ENCODE measurements at regions not wholly inside any gene's neighbourhood (a gene's known extent, or its start where the extent isn't known, plus 50 kb on each side); places are given as distances from the start of the nearest gene placed in this dataset.

GRCh38 chr10:131753336-131753735 is 147.5 kb upstream of the PPP2R2D start:
- Histone ChIP-seq H3K4me2 (no peak overlapping the region), H3K79me2 (ENCODE audit: insufficient read depth, low read depth) (no peaks in the 10 kb centered on the region), H3K36me3 (ENCODE audit: insufficient read depth) (no peaks in the 10 kb centered on the region), H3K9ac (no peak overlapping the region), H3K27me3 (ENCODE audit: insufficient read depth, low read depth) (peaks cover 10% of the 10 kb centered on the region; the same call in 1 of the 2 replicates), H2AFZ (ENCODE audit: low read depth) (no peak overlapping the region), H3K4me3 (IDR thresholded peaks at IDR 0.05; ENCODE audit: insufficient read depth, low read depth, low read length) (no peak overlapping the region), H4K20me1 (ENCODE audit: insufficient read depth) (no peaks in the 10 kb centered on the region), H3K27ac (no peak overlapping the region), H3K4me1 (ENCODE audit: low read depth, poor library complexity, severe bottlenecking) (no peaks in the 10 kb centered on the region)
- no peak for TF ChIP-seq CTCF (conservative IDR thresholded peaks at IDR 0.05; ENCODE audit: low read depth, low read length)

GRCh38 chr10:131755200-131755599 is 145.6 kb upstream of the PPP2R2D start:
- Histone ChIP-seq H3K4me2 (no peak overlapping the region), H3K4me3 (IDR thresholded peaks at IDR 0.05; ENCODE audit: insufficient read depth, low read depth, low read length) (no peak overlapping the region), H4K20me1 (ENCODE audit: insufficient read depth) (no peaks in the 10 kb centered on the region), H2AFZ (ENCODE audit: low read depth) (no peak overlapping the region), H3K27me3 (ENCODE audit: insufficient read depth, low read depth) (peaks cover 7% of the 10 kb centered on the region; the same call in 1 of the 2 replicates), H3K79me2 (ENCODE audit: insufficient read depth, low read depth) (no peaks in the 10 kb centered on the region), H3K36me3 (ENCODE audit: insufficient read depth) (no peaks in the 10 kb centered on the region), H3K4me1 (ENCODE audit: low read depth, poor library complexity, severe bottlenecking) (no peaks in the 10 kb centered on the region), H3K9ac (no peak overlapping the region), H3K27ac (no peak overlapping the region)
- no peak for TF ChIP-seq CTCF (conservative IDR thresholded peaks at IDR 0.05; ENCODE audit: low read depth, low read length)

GRCh38 chr10:131757285-131758058 is 143.3 kb upstream of the PPP2R2D start:
- Histone ChIP-seq H3K36me3 (ENCODE audit: insufficient read depth) (no peaks in the 10 kb centered on the region), H3K9ac (no peak overlapping the region), H3K79me2 (ENCODE audit: insufficient read depth, low read depth) (no peaks in the 10 kb centered on the region), H3K4me1 (ENCODE audit: low read depth, poor library complexity, severe bottlenecking) (no peaks in the 10 kb centered on the region), H3K4me2 (no peak overlapping the region), H3K4me3 (IDR thresholded peaks at IDR 0.05; ENCODE audit: insufficient read depth, low read depth, low read length) (no peak overlapping the region), H3K27me3 (ENCODE audit: insufficient read depth, low read depth) (peaks cover 8% of the 10 kb centered on the region; the same call in 1 of the 2 replicates), H3K27ac (no peak overlapping the region), H4K20me1 (ENCODE audit: insufficient read depth) (no peaks in the 10 kb centered on the region), H2AFZ (ENCODE audit: low read depth) (no peak overlapping the region)
- no peak for TF ChIP-seq CTCF (conservative IDR thresholded peaks at IDR 0.05; ENCODE audit: low read depth, low read length)

- H3K27ac ChIP-seq, result no peak overlapping the region
- TF ChIP-seq CTCF (conservative IDR thresholded peaks at IDR 0.05; ENCODE audit: low read depth, low read length), result no peak
- H3K27me3 ChIP-seq (ENCODE audit: insufficient read depth, low read depth), result peaks cover 2% of the 10 kb centered on the region; the same call in 1 of the 2 replicates
- H3K4me1 ChIP-seq (ENCODE audit: low read depth, poor library complexity, severe bottlenecking), result no peaks in the 10 kb centered on the region
- H3K36me3 ChIP-seq (ENCODE audit: insufficient read depth), result no peaks in the 10 kb centered on the region
- no peaks in the 10 kb centered on the region for H3K79me2 ChIP-seq (ENCODE audit: insufficient read depth, low read depth)
- H3K4me3 ChIP-seq (IDR thresholded peaks at IDR 0.05; ENCODE audit: insufficient read depth, low read depth, low read length), result no peak overlapping the region
- no peak overlapping the region for H3K4me2 ChIP-seq
- H4K20me1 ChIP-seq (ENCODE audit: insufficient read depth), result no peaks in the 10 kb centered on the region
- H3K9ac ChIP-seq, result no peak overlapping the region
- H2AFZ ChIP-seq (ENCODE audit: low read depth), result no peak overlapping the region
Observed at GRCh38 chr10:131758062-131758938, 142.5 kb upstream of the PPP2R2D start.
